Hippocampal formation (tissue), 2 donors: ENCODE measurements at regions not wholly inside any gene's neighbourhood (a gene's known extent, or its start where the extent isn't known, plus 50 kb on each side); places are given as distances from the start of the nearest gene placed in this dataset.
A peak's percentile ranks its signal among the peaks of the same experiment; 100 is the strongest.

ENCODE experiments used
- DNase-seq, 2 donors: peaks; one replicate each; lab custom pipeline; 2025; lab: John Stamatoyannopoulos, UW

DNA sequence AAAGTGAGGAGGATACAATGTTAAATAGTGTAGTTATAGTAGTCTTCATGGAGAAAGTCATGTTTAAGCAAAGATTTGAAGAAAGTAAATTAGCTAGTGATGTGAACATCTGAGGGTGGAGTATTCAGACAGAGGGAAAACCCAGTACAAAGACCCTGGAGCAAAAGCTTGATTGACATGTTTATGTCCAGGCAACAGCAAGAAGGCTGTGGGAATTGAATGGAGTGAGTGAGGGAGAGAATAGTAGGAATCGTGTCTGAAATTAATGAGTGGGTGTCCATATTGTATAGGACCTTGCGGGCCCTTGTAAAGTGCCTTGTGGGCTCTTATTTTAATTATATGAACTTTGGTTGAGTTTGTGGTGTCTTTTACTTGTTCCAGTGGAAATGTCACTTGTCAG lies 424.1 kb upstream of the KIRREL3 start:
- DNase-seq: no peak

DNA sequence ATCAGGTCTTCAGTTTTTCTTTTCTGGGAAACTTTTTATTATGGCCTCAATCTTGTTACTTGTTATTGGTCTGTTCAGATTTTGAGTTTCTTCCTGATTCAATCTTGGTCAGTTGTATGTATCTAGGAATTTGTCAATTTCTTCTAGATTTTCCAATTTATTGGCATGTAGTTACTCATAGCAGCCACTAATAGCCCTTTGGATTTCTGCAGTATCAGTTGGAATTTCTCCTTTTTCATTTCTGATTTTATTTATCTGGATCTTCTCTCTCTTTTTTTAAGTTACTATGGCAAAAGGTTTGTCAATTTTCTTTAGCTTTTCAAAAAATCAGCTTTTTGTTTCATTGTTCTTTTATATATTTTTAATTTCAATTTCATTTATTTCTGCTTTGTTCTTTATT lies 419.6 kb upstream of the KIRREL3 start:
- DNase-seq: no peak

DNA sequence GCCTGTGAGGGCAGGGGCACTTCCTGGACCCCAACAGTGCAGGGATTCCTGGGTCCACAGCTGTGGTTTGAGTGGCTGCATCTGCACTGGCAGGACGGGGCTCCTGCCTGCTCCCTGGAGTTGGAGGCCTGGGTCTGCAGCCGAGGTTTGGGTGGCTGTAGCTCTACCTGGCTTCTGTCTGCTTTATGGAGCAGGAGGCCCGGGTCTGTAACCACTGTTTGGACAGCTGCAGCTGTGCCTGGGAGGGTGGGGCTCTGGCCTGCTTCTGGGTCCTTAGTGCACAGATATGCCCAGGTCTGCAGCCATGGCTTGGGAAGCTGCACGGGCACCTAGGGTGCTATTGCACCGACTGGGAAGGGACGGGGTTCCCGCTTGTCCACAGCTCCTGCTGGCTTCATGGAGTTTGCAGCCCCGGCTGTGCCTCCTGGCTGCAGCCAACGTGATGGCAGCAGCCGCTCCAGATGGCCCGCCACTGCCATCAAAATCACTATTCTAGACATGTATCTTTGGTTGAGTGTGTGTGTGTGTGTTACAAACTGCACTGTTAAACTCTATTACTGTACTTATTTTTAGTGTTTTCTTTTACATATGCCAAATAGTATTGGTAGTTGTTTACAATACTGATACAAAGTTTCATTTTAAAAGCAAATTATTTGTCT lies 412.3 kb upstream of the KIRREL3 start:
- no peak for DNase-seq

DNA sequence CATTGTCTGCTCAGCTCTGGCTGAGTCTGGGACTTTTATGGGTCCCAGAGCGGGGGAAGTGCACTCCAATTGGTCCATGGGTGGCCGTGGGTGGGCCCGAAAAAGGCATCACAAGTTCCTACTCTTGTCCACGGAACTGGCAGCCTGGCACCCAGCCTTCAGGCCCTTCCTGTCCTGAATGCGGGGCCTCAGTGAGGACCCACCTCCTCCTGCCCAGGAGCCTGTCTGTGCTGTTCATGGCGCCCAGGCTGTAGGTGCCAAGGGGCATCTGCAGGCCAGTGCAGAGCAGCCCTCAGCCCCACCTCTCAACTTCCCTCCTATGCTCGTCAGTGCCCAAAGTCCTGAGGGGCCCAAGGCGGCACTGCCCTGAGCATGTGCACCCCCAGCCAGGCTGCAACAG lies 411.7 kb upstream of the KIRREL3 start:
- no peak for DNase-seq

DNA sequence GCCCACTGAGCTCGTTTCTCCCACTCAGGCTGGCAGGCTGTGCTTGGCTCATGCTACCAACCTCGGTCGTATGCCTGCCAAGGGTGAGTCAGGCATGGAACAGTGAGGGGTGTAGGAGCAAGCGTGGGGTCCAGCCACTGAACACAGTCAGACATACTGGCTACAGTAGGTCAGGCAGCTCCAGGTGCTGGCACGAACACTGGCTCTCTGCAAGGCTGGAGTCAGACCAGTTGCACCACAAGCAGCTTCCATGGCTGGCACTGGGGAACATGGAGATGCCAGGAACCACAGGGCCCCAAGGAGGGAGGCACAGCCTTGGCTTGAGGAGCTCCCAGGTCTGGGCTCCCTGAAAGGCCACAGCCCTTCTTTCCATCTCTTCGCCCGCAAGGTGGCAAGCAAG lies 410.7 kb upstream of the KIRREL3 start:
- DNase-seq: no peak

DNA sequence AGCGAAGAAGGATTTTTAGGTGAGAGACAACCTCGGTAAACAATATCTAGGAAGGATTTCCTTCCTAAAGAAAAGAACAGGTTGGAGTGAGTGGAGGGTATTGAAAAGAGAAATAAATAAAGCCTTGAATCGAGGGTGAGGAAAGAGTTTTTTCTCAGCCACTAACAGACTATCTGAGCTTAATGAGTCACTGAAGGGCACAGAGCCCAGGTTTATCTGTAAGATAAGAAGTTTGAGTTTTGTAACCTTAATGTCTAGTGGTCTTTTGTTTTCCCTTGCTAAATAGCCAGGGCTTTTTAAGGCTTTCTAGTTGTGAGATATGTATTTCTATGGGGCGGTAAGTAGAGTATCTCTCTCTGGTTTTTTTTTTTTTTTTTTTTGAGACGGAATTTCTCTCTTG lies 394.5 kb upstream of the KIRREL3 start:
- no peak for DNase-seq

DNA sequence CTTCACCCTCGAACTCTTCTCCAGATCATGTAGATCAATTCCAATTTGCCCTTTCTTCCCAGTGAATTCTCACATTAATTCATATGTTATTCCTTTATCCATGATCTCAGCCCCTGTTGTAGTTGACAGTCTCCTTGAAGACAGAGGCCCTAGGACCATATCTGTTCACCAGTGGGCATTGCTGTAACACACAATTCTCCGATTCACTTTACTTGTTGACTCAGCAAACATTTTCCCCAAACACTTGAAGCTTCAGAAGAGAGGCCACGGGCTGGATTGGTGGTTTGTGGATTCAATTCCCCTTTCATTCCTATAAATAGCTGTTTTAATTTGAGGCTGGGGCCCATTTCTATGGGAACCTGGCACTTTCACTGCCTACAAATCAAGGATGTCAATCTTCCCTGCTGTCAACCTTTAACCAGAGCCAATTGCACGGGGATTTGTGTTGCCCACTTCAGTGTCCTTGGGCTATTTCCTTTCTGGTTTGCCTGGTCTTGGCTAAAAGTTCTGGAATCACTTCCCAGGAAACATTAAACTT lies 393.0 kb upstream of the KIRREL3 start:
- no peak for DNase-seq

DNA sequence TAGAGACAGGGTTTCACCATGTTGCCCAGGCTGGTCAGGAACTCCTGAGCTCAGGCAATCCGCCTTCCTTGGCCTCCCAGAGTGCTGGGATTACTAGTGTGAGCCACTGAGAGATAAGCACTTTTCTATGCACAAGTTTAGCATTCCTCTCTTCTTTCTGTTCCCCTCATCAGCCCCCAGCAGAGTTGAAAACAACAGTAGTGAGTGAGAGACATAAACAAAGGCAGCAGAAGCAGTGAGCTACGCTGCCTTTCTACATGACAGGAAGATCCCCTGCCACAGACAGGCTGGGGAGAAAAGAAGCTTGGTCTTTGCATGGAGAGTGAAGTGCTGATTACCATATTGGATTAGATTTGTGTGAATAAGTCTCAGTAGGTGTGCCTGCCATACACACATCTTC lies 392.0 kb upstream of the KIRREL3 start:
- DNase-seq: no peak

DNA sequence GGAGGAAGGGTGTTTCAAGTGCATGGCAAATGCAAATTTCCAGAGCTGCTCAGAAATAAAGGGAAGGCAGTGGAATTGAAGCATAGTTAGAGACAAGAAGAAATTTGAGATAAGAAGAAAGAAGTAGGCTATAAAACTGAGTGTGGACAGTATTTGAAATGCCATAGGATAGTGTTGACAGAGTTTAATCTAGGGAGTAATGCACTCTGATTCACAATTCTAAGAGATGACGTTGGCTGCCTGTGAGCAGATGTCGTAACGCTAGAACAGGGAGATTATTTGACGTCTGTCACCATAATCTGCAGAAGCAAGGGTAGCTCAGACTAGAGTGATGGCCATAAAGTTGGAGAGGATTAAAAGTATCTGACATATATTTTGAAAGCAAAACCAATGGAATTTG lies 389.9 kb upstream of the KIRREL3 start:
- DNase-seq: no peak

DNA sequence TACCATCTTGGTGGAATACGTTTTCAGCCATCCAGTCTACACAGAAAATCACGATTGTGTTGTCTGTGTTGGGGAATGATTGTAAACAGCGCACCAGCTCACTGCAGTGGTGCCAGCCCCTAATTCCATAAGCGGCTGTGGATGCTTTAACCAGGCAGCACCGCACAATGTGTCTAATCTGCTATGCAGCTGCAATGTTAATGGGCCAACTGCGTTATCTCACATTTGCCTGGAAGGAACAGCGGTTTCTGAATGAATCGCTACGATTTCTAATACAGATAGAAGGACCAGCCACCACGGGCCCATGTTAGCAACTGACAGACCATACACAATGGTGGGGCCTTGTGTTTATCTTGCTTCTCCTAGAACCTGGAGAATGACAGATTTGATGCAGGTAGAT lies 384.5 kb upstream of the KIRREL3 start:
- no peak for DNase-seq

DNA sequence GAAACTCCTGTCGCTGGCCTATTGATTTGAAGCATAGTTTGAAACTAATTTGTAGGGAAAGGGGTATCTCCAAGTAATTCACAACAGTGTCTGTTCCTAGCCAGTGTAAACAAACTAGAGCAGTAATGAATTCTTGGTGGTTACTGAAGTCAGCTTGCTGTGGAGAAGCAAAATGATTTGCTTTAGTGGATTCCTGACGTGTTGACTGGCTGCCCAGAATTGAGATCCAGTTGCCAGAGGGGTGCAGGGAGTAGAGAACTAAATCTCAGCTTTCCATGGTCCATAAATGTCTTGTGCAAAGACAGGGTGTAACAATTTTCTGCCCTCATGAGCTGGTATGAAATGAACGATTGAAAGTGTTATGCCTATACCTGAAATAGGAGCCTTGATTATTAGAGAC lies 382.5 kb upstream of the KIRREL3 start:
- peak in 1 of 2 donors; percentile 12 for DNase-seq

DNA sequence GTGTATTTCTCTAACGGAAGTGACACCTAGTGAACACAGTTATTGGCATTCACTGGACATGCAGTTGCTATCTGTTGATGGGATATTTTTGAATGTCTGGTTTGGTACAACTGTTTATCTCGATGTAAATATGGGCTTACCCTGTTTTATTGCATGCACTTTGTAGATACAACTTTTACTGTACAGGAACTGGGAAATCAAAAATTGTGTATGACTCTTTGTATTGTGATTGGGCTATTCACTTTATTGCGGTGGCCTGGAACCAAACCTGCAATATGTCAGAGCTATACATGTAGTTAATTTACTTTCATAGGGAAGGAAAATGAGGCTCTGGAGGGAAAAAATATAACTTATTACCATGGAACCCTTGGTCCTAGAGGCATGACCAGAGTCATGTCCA lies 380.7 kb upstream of the KIRREL3 start:
- no peak for DNase-seq

DNA sequence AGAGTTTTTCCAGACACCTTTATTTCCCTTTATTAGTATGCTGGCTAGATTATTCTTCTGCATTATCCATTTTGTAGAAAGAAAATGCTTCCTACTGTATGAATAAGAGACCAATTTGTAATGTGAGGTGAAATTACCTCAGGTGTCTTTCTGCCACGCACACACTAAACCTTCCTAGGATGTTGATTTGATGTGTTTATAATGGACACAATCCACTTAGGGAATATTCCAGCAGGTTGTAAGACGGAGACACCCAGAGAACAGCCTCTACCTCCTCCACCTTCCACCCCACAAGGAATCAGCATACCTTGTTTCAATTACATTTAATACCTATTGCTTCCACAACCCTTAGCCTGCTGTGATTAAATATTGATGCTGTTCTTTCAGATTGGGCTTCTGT lies 379.1 kb upstream of the KIRREL3 start:
- no peak for DNase-seq

DNA sequence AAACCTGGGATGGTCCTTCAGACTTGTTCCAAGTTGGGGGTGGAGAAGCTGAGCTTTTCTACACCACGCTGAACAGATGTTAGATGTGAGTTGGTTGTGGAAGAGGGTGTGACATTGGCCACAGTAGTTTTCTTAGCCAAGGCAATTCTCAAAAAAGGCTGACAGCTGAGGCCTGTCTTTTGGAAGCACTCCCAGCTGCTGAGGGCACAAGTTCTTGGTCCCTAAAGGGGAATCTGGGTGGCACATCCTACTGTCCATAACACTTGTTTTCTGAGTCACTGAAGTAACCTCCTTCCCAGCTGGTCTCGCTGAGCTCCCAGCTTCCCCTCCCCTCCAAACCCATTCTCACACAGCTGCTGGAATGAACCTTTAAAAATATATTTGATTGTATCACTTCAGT lies 375.7 kb upstream of the KIRREL3 start:
- no peak for DNase-seq

DNA sequence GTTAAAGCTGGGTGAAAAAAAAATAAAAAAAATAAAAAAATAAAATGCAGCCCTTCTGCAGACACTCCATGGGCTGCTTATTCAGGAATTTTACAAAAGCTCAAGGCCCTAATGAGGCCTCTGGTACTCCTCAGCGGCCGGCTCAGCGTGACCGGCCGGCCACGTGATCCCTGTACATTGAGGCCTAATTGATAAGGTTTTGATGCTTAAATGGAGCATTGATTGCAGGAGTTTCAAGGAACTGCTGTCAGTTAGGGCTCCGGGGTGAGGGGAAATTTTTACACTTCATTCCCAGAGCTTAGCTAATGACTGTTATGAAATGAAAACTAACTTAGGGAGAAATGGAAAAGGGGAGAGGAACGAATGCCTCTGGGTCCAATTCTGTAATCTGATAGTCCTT lies 368.8 kb upstream of the KIRREL3 start:
- DNase-seq: no peak

DNA sequence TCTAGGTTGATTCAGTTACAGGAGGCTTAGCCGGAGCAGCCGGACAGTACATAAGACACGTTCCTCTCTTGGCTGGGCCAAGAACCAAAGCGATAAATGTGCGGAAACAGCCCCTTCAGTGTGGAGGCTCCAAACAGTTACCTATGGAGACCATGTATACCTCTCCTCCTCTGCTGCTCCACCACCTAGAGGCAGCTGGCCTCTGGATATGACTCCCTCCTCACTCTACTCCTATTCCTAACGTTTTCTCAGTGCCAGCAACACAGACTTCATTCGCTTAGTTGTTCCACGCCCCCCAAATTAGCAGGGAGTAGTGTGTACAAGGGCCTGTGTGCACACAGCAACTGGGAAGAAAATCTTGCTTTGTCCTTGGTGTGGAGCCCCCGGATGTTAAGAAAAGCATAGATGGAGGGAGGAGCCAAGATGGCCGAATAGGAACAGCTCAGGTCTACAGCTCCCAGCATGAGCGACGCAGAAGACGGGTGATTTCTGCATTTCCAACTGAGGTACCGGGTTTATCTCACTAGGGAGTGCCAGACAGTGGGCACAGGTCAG lies 362.3 kb upstream of the KIRREL3 start:
- no peak for DNase-seq

DNA sequence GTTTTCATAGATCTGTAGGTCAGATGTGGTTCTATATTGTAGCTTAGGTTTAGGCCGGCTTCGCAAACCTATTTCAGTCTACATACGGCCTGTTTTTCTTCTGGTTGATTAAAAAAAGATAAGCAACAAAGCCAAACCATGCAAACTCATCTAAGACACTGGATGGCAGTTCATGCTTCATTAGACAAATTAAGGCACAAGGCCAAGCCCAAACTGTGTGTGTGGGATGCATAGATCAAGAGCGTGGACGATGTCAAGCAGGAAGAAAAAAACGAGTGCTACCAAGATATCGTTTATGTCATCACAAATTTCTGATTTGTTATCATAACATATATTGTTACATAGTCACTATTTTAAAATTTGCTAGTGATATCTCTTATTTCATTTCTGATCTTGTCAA lies 357.6 kb upstream of the KIRREL3 start:
- no peak for DNase-seq

DNA sequence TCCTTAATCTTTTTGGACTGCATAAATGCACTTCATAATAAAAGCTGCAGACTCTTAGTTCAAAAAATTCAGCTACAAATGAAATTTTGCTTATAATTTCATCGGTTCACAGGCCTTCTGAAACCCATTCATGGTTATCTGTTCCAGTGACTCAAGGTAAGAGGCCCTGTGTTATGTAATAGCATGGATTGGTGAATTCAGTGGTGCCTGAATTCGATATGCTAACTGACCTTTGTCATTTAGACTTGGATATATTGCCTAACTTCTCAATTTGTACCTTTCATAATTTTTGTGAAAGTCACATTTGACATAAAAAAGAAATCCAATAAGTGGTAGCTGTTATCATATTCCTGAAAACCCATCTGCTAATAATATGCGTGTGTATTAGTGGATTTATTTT lies 349.9 kb upstream of the KIRREL3 start:
- DNase-seq: no peak

DNA sequence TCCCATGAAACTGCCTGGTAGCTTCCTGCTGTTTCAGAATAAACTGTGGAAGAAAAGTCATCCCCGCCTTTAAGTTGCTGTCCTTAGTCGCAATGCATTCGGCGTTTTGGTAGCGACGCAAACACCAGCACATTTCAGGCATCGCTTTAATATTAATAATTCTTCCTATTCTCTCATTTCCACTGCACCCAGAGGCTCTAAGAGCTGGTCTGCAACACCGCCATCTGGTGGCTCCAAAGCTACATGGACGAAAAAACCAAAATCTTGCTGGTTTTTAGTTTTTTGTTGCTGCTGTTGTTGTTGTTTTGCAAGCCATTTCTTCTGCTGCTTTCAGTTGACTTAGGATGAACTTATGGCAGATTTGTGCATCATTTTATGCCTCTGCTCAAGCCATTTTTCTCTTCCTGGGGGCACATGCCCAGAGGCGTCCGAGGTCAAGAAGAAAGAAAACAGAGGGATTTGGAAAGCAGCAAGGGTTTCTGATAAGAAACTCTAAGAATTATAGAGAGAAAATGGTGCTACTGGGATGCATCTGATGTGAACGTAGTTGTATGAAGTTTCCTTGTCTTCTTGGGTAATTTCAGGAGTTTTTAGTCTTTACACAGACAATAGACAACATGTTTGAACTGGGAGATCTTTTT lies 345.4 kb upstream of the KIRREL3 start:
- DNase-seq: peak; percentile 15 to 47

DNA sequence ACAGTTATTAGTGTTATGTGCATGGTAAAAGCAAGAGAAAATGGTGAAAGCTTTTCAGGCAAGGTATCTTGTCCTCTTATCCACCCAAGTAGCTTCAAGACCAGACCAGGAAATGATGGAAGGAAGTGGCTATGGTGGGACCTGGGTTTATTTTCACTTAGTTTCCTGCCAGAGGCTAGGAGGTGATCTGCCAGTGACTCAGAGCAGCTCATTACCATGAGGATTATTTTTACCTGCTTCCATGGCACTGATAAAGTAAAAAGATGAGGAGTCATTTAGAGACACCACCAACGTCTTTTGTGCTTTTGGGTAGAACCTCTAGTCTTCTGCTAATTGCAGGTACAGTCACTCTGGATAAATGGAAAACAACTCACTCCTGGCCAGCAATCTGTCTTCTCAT lies 339.9 kb upstream of the KIRREL3 start:
- no peak for DNase-seq

DNA sequence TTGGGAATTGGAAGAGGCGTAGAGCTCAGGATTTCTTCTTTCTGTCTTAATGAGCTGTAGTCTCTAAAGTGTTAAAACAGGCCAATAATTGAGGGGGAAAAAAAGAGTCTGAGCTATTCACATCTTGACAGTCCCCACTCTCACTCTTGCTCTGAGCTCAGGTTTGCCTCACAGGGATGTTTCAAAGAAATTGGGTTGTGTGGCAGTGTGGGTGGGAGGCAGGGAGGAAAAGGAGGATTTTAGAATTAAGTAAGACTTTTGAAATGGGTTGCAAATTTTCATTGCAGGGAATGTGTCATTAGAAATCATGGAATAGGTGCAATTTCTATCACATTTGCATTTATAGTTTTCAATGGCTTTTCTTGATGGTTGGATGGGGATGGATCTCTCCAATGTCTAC lies 338.8 kb upstream of the KIRREL3 start:
- no peak for DNase-seq

DNA sequence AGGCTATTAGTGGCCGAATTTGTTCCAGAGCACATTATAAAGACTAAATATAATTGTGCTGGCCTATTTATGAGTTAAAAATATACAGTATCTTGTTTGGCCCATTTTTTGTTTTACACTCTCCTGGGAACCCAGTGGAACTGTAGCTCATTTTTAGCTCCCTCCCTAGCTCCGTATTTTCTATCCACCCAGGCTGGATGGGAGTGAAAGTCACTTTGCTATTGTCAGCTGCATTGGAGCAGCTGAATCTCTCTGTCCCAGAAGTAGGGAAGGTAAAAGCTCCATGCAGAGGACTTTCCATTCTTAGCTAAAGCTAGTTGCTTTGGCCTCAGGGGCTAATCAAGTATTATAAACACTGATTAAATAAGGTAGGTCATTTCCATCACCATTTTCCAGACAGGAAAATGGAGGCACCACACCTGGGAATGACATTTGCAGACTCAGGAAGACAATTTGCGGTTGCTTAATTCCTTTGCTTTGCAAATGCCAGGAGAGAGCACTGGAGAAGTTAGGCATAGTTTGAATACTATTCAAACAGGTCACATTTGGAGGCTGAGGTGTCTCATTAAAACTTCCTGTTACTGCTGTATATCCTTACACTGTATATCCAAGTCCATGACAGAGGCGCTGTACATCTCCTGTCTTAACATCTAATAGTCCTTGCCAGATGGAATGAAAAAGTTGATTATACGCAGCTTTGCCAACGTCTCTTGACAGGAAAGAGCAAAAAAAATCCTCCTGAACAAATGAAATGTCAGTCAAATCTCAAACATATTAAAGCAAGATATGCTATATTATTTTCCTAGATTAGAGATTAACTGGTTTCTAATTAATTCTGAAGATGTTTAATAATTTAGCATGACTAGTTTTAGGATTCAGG lies 338.1 kb upstream of the KIRREL3 start:
- no peak for DNase-seq

DNA sequence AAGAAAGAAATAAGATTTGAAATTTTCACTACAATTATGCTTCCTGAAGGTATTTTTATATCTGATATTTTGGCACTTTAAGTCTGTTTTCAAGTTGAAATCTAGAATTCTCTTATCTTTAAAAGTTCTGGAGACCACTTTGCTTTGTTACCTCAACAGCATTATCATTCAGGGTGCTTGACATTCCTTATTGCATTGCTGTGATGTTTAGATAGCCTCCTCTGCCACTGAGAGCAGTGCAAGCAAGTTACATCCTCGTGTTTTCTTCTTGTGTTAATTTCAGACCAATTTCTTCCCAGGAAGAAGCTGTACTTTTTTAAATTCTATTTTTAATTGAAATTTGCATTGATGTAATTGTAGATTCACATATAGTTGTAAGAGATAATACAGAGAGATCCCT lies 333.9 kb upstream of the KIRREL3 start:
- no peak for DNase-seq
